ENCODE measurements at regions not wholly inside any gene's neighbourhood (a gene's known extent, or its start where the extent isn't known, plus 50 kb on each side); places are given as distances from the start of the nearest gene placed in this dataset.

DNA sequence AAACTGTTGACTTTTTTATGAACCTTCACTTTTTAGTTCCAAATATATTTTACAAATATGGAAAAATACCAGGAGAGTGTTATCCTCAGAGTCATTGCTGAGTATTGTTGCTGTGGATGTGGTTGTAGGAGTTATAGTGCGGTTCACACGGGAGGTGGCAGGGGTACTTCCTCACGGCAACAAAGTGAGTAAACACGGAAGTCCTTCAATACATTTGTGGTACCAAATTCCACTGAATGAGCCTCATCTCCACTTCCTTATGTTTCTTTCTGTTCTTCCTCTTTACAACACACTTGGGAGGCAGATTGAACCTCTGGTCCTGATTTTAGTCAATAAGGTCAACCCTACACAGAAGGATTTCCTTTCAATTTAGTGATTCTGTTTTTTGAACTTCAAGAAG is 371.8 kb downstream of the BTBD3 start:
- no peak for DNase-seq (ENCODE audit: low spot score)

- DNase-seq (ENCODE audit: low spot score) = no peak
Measured at GRCh38 chr20:12291386-12291785, 373.7 kb downstream of the BTBD3 start.

DNA sequence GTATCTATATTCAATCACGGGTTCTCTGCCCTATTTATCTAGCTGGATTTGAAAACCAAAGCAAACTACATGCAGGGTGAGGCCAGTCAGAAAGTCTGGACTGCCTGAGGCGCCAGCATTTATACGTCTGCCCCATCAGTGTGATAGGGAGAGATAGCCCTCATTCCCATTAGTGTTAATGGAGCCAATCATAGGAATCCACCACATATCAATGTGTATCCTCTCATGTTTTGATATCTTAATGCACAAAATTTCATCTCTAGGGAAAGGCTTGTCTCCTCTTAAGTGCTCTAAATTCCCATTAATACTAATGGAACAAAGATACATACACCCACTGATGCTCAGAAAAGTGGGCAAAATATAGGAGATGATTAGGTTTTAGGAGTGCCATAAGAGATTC is 376.2 kb downstream of the BTBD3 start:
- DNase-seq (ENCODE audit: low spot score) = no peak

DNA sequence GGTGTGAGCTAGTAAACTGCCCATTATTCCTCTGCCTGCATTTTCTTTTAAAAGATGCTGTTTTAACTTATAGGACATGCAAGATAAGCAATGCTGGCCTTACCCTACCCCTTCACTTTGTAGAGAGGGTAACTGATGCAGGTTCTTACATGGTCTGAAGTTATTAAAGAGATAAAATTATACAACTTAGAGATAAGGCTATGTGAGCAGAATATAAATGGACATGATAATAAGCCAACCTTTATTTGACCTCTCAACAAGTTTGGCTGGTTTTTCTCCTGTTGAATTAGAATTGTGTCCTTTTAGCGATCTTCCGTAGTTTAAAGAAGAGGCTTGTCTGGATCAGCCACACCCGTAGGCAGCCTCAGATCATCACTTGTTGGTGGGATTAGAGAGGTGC is 377.0 kb downstream of the BTBD3 start:
- no peak for DNase-seq (ENCODE audit: low spot score)

DNA sequence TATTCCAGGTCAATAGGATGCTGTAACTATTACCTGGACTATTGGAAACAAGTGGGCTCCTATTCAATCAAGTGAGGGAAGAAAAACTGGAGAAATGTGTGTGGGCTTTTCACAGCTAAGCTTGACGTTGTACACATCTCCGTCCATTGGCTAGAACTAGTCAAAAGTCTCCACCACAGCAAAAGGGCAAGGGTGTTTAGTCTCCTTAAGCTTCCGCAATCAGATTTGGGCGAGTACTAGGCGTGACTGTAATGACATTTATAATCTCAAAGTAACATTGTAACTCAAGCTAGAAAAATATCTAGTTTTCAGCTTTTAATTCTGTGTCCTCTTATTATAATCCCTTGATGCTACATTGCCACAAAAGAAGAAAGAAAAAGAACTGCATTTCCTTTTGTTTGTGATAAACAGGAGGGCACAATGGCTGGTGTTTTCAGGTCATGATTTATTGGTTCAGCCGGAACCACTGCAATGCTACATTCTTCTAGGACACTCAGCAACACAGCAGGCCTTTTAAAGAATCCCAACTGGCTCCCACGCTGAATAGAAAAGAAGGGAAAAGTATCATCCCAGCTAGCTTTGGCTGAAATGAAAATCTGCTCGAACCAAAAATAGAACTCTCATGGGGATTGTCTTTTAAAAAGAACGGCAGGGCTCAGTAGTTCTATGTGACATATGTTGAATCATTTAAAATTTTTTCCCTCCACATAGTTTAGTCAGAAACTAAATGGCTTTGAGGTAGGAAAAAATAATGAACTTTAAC is 387.7 kb downstream of the BTBD3 start:
- DNase-seq (ENCODE audit: low spot score) = no peak

DNA sequence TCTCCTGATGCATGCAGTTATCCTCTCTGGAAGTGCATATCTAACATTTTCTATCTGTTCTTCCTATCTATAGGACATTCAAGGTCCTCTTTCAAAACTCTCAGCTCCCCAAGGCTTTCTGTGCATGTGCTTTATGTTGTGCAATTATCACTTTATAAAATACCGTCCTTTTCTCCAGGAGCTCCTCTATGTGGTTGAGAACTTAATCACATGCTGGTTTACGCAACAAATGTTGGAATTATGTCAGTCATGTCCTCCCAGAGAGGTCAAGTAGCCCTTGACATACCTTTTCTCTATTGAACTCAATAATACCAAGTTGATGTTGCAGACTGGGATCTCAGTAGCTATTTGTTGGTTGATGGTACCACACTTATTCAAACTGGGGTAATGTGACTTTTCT is 388.4 kb downstream of the BTBD3 start:
- no peak for DNase-seq (ENCODE audit: low spot score)

- DNase-seq (ENCODE audit: low spot score) = no peak
Measured at GRCh38 chr20:12311094-12311865, 393.6 kb downstream of the BTBD3 start.

DNA sequence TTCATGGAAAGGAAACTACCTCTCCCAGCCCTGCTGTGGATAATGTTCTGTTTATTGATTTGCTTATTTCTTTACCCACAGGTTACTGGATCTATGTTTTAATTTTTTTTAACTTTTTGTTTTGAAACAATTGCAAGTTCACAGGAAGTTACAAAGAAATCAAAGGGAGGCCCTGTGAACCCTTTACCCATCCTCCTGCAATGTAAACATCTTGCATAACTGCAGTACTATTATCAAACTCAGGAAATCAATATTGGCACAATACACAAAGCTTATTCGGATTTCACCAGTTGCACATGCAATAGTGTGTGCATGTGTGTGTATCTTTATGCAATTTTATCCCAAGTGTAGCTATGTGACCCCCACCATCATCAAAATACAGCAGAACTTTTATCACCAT is 398.0 kb downstream of the BTBD3 start:
- no peak for DNase-seq (ENCODE audit: low spot score)

DNA sequence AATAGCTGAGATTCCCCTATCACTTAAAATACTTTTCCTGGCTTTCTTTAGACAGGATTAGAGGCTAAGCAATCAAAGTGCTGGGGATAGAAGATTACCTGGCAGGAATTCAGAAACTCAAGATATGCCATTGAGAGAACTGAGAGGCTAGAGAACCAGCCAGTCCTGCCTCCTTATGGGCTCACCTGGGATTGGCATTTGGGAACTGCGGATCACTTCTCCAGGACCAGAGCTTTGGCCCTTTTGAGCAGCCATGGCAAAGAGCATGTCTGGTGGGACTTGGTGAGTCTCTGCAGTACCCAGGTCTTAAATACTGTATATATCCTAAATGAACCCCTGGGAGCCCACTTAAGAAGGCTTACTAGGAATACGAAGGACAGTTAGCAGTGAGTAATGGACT is 399.1 kb downstream of the BTBD3 start:
- no peak for DNase-seq (ENCODE audit: low spot score)

- DNase-seq (ENCODE audit: low spot score) = no peak
Measured at GRCh38 chr20:12317433-12317832, 399.7 kb downstream of the BTBD3 start.

DNA sequence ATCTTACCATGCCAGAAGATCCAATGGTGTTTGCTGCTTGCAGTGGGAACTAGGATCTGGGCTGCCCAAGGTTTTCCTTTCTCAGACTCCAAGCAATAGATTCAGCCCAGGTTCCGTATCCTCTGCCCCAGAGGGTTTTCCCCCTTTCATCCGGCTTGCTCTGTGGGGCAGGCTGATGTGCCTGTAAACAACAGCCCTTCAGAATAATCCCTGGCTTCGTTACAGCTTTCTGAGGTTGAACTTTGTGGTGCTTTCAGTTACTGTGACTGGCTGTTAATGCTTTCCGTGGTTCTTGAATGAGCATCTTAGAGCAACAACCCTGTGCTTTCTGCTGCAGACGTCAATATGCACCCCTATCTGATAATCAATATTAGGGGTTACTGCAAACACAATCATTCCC is 400.4 kb downstream of the BTBD3 start:
- no peak for DNase-seq (ENCODE audit: low spot score)

- DNase-seq (ENCODE audit: low spot score) = no peak
Measured at GRCh38 chr20:12321736-12322135, 404.0 kb downstream of the BTBD3 start.

- DNase-seq (ENCODE audit: low spot score) = no peak
Measured at GRCh38 chr20:12327205-12327604, 409.5 kb downstream of the BTBD3 start.

DNA sequence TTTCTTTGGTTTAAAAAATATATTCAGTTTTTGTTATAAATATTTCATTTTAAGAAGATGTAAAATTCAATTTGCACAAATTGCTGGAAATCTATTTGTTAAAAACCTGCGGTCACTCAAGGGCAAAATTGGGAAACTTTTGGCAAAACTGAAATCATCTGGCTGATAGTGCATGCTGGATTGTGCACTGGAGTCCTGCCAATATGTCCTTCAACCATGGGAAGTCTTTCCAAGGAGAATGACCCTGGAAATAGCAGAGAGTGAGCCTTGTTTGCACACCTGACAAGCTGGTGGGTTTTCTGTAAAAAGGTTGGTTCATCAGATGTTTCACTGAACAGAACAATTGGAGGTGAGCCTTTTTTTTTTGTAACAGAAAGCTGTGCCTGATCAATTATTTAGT is 413.5 kb downstream of the BTBD3 start:
- no peak for DNase-seq (ENCODE audit: low spot score)

- no peak for DNase-seq (ENCODE audit: low spot score)
Measured at GRCh38 chr20:12337601-12338000, 419.9 kb downstream of the BTBD3 start.

DNA sequence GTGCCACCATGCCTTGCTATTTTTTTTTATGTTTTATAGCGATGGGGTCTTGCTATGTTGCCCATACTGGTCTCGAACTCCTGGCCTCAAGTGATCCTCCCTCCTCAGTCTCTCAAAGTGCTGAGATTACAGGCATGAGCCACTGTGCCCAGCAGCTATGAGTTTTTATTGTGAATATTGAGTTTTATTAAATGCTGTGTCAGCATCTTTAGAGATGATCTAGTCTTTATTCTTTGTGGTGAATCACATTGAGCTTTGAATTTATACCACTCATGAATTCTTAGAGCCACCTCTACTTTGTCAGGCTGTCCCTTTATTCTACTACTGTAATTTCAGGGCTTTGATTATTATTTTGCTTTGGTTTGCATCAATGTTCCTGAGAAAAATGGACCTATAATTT is 428.3 kb downstream of the BTBD3 start:
- no peak for DNase-seq (ENCODE audit: low spot score)

DNA sequence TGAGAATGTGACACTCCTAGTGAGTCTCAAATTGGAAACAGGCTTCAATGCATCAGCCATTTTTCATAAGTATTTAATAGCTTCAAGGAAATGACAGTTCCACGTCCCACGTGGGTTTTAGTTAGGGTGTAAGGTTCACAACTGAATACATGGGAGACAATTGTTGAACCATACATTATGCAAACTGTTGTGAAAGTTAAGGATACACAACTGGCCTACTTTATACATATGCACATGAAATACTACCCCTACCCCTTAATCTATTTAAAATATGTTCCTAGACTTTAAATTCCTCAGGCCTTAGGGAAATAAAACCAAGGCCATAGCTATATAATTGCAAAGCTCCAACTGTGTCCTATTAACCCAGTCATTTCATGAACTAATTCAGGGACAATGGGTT is 436.1 kb downstream of the BTBD3 start:
- DNase-seq (ENCODE audit: low spot score) = no peak

DNA sequence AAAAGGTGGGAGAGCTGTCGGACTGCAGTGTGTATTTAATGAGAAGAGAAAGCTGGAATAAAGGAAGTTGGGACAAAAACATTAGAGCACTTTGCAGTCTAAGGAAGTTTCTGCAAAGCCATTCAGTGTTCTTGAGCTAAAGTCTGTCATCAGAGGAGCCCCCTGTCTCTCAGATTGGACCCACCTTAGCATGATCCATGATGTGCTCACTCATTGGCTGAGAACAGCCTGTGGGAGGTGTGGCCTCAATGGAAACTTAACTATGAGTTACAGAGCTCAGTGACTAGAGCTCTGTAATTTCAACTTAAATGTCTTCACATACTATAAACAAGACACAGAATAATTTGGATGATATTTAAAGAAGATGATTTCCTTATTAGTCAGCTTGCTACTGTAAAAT is 437.0 kb downstream of the BTBD3 start:
- DNase-seq (ENCODE audit: low spot score) = no peak

GRCh38 chr20:12355185-12355584 is 437.5 kb downstream of the BTBD3 start:
- no peak for DNase-seq (ENCODE audit: low spot score)

DNA sequence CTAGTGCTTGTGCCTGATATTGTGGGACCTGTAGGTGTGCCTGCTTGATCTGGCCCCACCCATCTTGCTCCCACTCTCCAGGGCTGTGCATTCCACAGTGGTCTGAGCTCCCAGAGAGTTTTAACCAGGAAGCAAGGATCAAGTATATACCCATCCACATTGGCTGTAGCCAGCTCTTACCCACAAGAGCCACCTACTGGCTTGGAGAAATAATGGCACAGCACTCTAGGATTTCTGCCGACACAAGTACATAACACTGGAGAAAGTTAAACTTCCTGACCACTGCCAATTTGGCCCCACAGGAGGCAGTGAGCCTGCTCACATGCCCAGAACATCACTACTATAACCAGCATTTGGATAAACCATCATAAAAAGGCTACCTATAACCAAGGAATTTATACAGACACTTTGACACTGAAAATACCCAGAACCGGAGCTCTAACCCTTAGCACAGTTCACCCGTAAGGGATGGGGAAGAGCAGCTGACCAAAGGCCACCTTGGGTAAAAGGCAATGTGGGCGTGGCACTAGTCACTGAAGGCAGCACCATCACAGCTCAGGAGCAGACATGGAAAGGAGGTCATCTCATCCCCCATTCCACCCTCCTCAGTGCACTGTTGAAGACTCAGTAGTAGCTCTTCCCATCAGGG is 440.4 kb downstream of the BTBD3 start:
- no peak for DNase-seq (ENCODE audit: low spot score)

GRCh38 chr20:12358655-12359009 is 440.9 kb downstream of the BTBD3 start:
- no peak for DNase-seq (ENCODE audit: low spot score)

- DNase-seq (ENCODE audit: low spot score) = no peak
Measured at GRCh38 chr20:12371990-12372389, 454.3 kb downstream of the BTBD3 start.

GRCh38 chr20:12372557-12372956 is 454.9 kb downstream of the BTBD3 start:
- no peak for DNase-seq (ENCODE audit: low spot score)

Data from hematopoietic multipotent progenitor cell treated with erythropoietin and hydrocortisone succinate and interleukin-3 and kit ligand, for 15 days (in vitro differentiated cells).